Ovary (tissue), 3 donors: ENCODE measurements at regions not wholly inside any gene's neighbourhood (a gene's known extent, or its start where the extent isn't known, plus 50 kb on each side); places are given as distances from the start of the nearest gene placed in this dataset.

Source experiments
- CTCF ChIP-seq, 3 donors: fragments of 450-650 bp in 2 of 3; fragments of 200-600 bp in 1 of 3; IDR thresholded peaks; one replicate each; pipeline versions ENCODE4 v1.5.1 to v1.8.0; 2016 to 2022; ENCODE audit warnings: antibody characterized with exemption in 3 of 3, mild to moderate bottlenecking in 1 of 3
- EP300 ChIP-seq: sonication (generic); formaldehyde crosslinking; IDR thresholded peaks from one replicate; pipeline ENCODE4 v1.6.1; 2017; ENCODE audit warnings: antibody characterized with exemption
- donor health status: DM: no; HTN: no; CAD: no.

GRCh38 chr3:99344216-99344615 lies 294.2 kb upstream of the COL8A1 start:
- TF ChIP-seq CTCF (IDR thresholded peaks at IDR 0.05) (no peak), EP300 (no peak)
